Skeletal muscle tissue (tissue), 3 donors: ENCODE measurements at regions not wholly inside any gene's neighbourhood (a gene's known extent, or its start where the extent isn't known, plus 50 kb on each side); places are given as distances from the start of the nearest gene placed in this dataset.

Source experiments
- H3K27ac ChIP-seq: one replicate; pipeline ENCODE4 v1.7.0; 2013; ENCODE audit warnings: mild to moderate bottlenecking, low read depth, low read length, inconsistent platforms
- H3K27me3 ChIP-seq, 3 donors: one replicate each; pipeline ENCODE4 v1.7.0; 2013; ENCODE audit warnings: low read length in 3 of 3; ENCODE audit not compliant: control insufficient read depth in 3 of 3, insufficient read depth in 3 of 3
- H3K36me3 ChIP-seq, 3 donors: one replicate each; pipeline ENCODE4 v1.7.0; 2013; ENCODE audit warnings: low read length in 3 of 3; ENCODE audit not compliant: control insufficient read depth in 3 of 3, insufficient read depth in 3 of 3
- H3K4me1 ChIP-seq, 3 donors: one replicate each; pipeline ENCODE4 v1.7.0; 2013; ENCODE audit warnings: low read length in 3 of 3, mild to moderate bottlenecking in 3 of 3; ENCODE audit not compliant: control insufficient read depth in 3 of 3, insufficient read depth in 3 of 3
- H3K4me3 ChIP-seq, 3 donors: one replicate each; pipeline ENCODE4 v1.7.0; 2013; ENCODE audit warnings: low read length in 3 of 3
- H3K9ac ChIP-seq, 3 donors: one replicate each; pipeline ENCODE4 v1.7.0; 2013; ENCODE audit warnings: low read length in 3 of 3, mild to moderate bottlenecking in 3 of 3, moderate library complexity in 2 of 3, low read depth in 1 of 3
- H3K9me3 ChIP-seq, 3 donors: one replicate each; pipeline ENCODE4 v1.7.0; 2013; ENCODE audit warnings: low read length in 3 of 3; ENCODE audit not compliant: control insufficient read depth in 3 of 3
- donor health status: Osteomylitis.

DNA sequence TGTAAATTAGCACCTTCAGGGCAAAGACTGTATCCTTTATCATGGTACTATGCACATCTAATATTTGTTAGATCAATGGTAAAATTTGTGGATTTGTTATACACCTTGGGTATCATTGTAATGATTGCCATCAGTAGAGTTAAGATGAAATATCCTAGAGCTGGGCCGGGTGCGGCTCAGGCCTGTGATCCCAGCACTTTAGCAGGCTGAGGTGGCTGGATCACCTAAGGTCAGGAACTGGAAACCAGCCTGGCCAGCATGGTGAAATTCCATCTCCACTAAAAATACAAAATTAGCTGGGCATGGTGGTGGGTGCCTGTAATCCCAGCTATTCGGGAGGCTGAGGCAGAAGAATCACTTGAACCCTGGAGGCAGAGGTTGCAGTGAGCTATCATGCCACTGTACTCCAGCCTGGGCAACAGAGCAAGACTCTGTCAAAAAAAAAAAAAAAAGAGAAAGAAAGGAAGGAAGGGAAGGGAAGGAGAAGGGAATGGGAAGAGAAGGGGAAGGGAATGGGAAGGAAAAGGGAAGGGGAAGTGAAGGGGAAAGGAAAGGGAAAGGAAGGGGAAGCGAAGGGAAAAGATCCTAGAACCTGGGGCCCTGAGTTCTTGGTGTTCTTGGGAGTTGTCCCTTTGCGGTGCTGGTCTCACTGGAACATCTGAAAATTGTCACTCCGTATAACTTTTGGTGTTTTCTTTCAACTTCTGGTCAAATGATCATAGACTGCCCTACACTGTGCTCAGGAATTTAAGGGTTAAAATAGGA is 71.1 kb upstream of the NEUROD1 start:
- Histone ChIP-seq H3K4me3 (no peak overlapping the region), H3K9me3 (no peaks in the 10 kb centered on the region), H3K27me3 (peaks cover 0 to 4% (median 0%) of the 10 kb centered on the region in 3 donors), H3K9ac (no peak overlapping the region), H3K27ac (no peak overlapping the region), H3K4me1 (no peaks in the 10 kb centered on the region), H3K36me3 (no peaks in the 10 kb centered on the region)

DNA sequence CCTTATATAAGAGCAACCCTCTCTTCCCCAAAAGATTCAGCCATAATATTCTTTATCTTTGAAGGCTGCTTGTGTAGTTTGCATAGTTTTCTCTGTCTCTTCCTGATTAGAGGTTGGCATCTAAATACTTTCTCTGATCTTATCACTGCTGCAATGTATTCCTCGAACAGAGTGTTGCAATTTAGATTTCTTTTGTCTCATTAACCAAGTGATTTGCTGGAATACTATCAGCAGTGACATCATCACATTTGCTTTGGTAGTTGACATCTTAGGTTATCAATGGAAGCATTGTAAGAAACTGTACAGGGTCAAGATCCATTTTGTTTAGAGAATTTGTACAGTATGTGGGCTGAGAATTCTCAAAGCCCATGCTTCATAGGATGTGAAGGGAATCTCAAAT is 72.0 kb upstream of the NEUROD1 start:
- H3K9ac ChIP-seq, result no peak overlapping the region
- peaks cover 0 to 4% (median 0%) of the 10 kb centered on the region in 3 donors for H3K27me3 ChIP-seq
- H3K27ac ChIP-seq, result no peak overlapping the region
- H3K9me3 ChIP-seq, result no peaks in the 10 kb centered on the region
- H3K36me3 ChIP-seq, result no peaks in the 10 kb centered on the region
- no peaks in the 10 kb centered on the region for H3K4me1 ChIP-seq
- H3K4me3 ChIP-seq, result no peak overlapping the region

DNA sequence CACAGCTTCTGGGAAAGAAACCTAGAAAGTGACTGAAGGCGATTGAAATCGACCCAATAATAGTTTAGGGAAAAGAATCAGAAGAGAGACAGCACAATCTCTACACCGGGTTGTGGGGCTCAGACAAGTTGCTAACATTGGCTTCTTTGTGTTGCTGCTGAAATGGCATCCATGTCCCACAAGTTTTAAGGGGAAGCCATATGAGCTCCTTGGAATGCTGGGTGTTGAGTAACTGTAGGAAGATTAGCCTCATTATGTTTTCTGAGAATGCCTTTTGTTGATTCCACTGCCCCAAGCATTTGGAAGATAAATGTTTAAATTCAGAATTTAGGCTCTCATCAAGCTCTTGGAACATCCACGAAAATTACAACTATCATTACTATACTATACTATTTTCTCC is 73.4 kb upstream of the NEUROD1 start:
- peaks cover 0 to 4% (median 0%) of the 10 kb centered on the region in 3 donors for H3K27me3 ChIP-seq
- H3K36me3 ChIP-seq, result no peaks in the 10 kb centered on the region
- no peak overlapping the region for H3K4me3 ChIP-seq
- H3K9me3 ChIP-seq, result no peaks in the 10 kb centered on the region
- H3K4me1 ChIP-seq, result no peaks in the 10 kb centered on the region
- no peak overlapping the region for H3K9ac ChIP-seq
- H3K27ac ChIP-seq, result no peak overlapping the region

DNA sequence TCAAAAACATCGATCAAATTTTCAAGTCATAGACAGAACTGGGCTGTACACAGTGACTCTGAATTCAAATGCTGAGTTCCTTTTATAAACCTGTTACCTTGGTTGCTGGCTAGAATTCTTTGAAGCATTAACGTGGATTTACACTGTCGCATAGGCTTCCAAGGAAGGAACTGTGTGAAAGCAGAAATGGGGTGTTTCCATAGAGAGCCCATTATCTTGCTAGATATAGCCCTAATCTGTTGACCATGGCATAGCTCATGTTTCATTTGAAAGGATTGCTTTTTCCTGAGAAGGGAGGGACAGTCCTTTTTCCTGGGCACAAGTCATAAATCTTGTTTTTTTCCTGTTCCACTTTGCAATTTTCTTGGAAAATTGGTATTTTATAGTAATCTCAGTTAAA is 73.8 kb upstream of the NEUROD1 start:
- H3K36me3 ChIP-seq, result no peaks in the 10 kb centered on the region
- no peak overlapping the region for H3K27ac ChIP-seq
- H3K9me3 ChIP-seq, result no peaks in the 10 kb centered on the region
- peaks cover 0 to 4% (median 0%) of the 10 kb centered on the region in 3 donors for H3K27me3 ChIP-seq
- H3K4me3 ChIP-seq, result no peak overlapping the region
- no peak overlapping the region for H3K9ac ChIP-seq
- H3K4me1 ChIP-seq, result no peaks in the 10 kb centered on the region

DNA sequence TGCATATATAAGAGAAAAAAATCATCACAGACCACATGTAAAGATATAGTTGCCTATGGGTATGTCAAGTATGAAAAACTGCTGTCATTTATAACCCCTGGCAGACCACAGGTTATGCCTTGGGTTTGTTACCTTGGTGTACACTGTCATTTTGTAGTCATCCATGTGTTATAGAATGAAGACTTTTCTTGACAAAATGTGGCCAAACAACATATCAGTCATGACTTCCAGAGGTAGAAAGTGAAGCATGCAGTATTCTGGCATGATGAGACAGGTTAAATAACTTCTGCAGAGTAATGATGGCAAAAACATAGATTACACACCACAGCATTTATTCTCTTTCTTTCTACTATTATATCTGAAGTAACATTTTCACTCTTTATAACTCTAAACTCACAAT is 74.9 kb upstream of the NEUROD1 start:
- Histone ChIP-seq H3K4me1 (no peaks in the 10 kb centered on the region), H3K27me3 (peaks cover 0 to 4% (median 0%) of the 10 kb centered on the region in 3 donors), H3K4me3 (no peak overlapping the region), H3K36me3 (no peaks in the 10 kb centered on the region), H3K9ac (no peak overlapping the region), H3K9me3 (no peaks in the 10 kb centered on the region), H3K27ac (no peak overlapping the region)

DNA sequence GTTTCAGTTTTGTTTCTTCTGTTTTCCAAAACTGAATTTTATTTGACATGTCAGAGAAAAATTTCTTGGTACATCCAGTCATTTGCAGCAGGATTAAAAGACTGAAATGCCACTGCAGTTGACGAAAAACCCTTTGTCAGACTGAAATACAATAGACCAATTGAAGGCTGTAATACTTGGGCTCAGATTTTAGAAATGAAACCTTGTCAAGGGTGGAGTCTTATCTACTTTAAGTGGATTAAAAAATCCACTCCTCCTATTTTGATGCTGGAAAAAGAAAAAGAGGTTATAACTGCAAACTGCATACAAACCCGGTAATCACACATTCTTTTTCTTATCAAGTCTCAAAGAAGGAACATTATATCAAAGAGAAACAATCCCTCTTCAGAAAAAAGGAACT is 80.2 kb upstream of the NEUROD1 start:
- Histone ChIP-seq H3K4me1 (no peaks in the 10 kb centered on the region), H3K4me3 (no peak overlapping the region), H3K36me3 (no peaks in the 10 kb centered on the region), H3K9ac (no peak overlapping the region), H3K27ac (no peak overlapping the region), H3K27me3 (no peaks in the 10 kb centered on the region), H3K9me3 (no peaks in the 10 kb centered on the region)

DNA sequence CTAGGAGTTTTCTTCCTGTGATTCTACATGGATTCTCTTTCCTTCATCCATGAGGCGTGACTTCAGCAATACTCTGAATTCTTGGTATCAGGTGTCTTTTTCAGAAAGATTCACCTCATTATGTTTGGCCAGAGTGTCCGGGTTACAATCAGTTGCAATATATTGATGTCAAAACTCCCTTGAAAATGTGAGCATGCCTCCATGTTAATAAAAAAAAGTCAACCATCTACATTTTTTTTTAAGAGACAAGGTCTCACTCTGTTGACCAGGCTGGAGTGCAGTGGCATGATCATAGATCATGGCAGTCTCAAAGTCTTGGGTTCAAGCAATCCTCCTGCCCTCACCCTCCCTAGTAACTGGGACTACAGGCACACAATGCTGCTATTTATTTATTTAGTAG is 80.9 kb upstream of the NEUROD1 start:
- no peaks in the 10 kb centered on the region for H3K9me3 ChIP-seq
- no peak overlapping the region for H3K4me3 ChIP-seq
- H3K4me1 ChIP-seq, result no peaks in the 10 kb centered on the region
- H3K9ac ChIP-seq, result no peak overlapping the region
- no peaks in the 10 kb centered on the region for H3K36me3 ChIP-seq
- no peak overlapping the region for H3K27ac ChIP-seq
- H3K27me3 ChIP-seq, result no peaks in the 10 kb centered on the region

DNA sequence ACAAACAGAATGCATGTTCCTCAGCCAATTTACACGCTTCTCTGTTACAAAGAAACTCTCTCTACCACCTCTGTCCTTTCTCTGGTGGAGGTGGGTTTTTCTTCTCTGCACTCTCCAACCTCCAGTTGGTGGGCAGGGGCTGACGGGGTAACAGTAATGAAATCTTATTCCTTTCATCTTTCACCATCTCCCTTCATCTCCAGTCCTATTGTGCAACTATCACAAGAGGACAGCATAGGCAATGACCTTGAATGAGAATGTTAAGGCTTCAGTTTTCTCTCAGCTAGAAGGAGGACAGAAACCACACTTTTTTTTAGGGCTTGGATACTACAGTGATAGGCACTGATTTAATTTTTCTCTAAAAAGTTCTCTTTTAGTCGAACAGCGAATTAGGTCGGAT is 81.7 kb upstream of the NEUROD1 start:
- Histone ChIP-seq H3K36me3 (no peaks in the 10 kb centered on the region), H3K4me3 (no peak overlapping the region), H3K27me3 (no peaks in the 10 kb centered on the region), H3K9ac (no peak overlapping the region), H3K27ac (no peak overlapping the region), H3K9me3 (no peaks in the 10 kb centered on the region), H3K4me1 (no peaks in the 10 kb centered on the region)

DNA sequence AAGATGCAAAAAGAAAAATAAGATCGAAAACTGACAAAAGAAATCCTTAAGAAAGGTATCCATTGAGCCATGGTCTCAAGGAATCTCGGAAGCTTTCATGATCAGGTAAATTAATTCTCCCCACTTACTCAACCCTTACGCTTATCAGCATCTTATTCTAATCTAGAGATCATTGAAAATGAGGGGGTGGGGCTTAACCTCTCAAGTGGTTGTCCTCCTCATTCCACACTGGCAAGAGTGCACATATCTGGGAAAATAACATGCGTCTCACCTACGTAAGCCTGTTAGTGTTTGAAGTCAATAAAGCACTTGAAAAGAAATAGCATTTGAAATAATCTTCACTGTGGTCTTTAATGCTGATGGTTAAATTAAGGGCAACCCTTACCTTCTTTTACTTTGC is 82.5 kb upstream of the NEUROD1 start:
- no peaks in the 10 kb centered on the region for H3K4me1 ChIP-seq
- H3K9ac ChIP-seq, result no peak overlapping the region
- no peak overlapping the region for H3K27ac ChIP-seq

DNA sequence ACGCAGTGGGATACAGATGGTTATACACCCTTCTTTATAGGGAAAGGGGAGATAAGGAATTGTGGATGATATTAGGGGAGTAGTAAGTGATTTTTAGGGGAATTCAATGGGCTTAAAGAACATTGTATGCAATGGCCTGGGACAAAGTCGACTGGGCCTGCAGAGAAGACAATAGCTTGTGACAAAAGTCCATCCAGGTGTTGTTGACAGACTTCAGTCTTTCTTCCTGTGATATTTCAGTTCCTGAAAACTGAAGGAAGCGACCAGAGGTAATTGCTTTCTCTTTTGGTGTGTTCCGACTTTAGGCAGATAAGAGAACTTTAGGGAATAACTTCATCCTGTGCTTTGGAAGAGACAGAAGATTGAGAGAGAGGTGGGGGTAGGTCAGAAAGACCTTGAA is 83.1 kb upstream of the NEUROD1 start:
- Histone ChIP-seq H3K4me3 (no peak overlapping the region), H3K27me3 (no peaks in the 10 kb centered on the region), H3K27ac (no peak overlapping the region), H3K9me3 (no peaks in the 10 kb centered on the region), H3K9ac (no peak overlapping the region), H3K4me1 (no peaks in the 10 kb centered on the region), H3K36me3 (no peaks in the 10 kb centered on the region)

More for the DNA sequence above, 82.5 kb upstream of the NEUROD1 start:
- Histone ChIP-seq H3K4me3 (no peak overlapping the region), H3K9me3 (no peaks in the 10 kb centered on the region), H3K27me3 (no peaks in the 10 kb centered on the region), H3K36me3 (no peaks in the 10 kb centered on the region)
